Gastroesophageal sphincter (tissue), 4 donors: ENCODE measurements at regions not wholly inside any gene's neighbourhood (a gene's known extent, or its start where the extent isn't known, plus 50 kb on each side); places are given as distances from the start of the nearest gene placed in this dataset.

Experiments used
- ATAC-seq: fragments of 150-250 bp; one replicate; pipeline ENCODE4 v1.9.1; 2016; ENCODE audit warnings: mild to moderate bottlenecking, moderate library complexity
- H3K27ac ChIP-seq, 4 donors: fragments of 200-600 bp; sonication (generic) in 3 of 4; 1 replicate in 3 of 4; 2 replicates in 1 of 4; pipeline ENCODE4 v1.5.1; 2016 to 2019
- H3K27me3 ChIP-seq: fragments of 200-600 bp; sonication (generic); one replicate; pipeline ENCODE4 v1.5.1; 2019
- H3K36me3 ChIP-seq, 2 donors: fragments of 200-600 bp; sonication (generic); one replicate each; pipeline ENCODE4 v1.5.1; 2019; ENCODE audit warnings: control low read depth in 1 of 2
- H3K4me1 ChIP-seq, 3 donors: fragments of 200-600 bp; sonication (generic); 1 replicate in 2 of 3; 2 replicates in 1 of 3; pipeline ENCODE4 v1.5.1; 2016 to 2019; ENCODE audit warnings: control low read depth in 2 of 3
- H3K4me3 ChIP-seq, 2 donors: fragments of 200-600 bp; sonication (generic); one replicate each; pipeline ENCODE4 v1.5.1; 2019; ENCODE audit warnings: mild to moderate bottlenecking in 1 of 2, moderate library complexity in 1 of 2
- H3K9me3 ChIP-seq, 3 donors: fragments of 200-600 bp; sonication (generic); one replicate each; pipeline ENCODE4 v1.5.1; 2017 to 2019; ENCODE audit warnings: control low read depth in 2 of 3
- EP300 ChIP-seq: sonication (generic); formaldehyde crosslinking; IDR thresholded peaks from one replicate; pipeline ENCODE4 v1.6.1; 2017; ENCODE audit warnings: antibody characterized with exemption, mild to moderate bottlenecking
- POLR2A ChIP-seq, 2 donors: fragments of 450-650 bp; IDR thresholded peaks; one replicate each; pipeline ENCODE4 v1.6.1; 2017; ENCODE audit warnings: antibody characterized with exemption in 2 of 2, mild to moderate bottlenecking in 2 of 2, moderate library complexity in 1 of 2
- POLR2AphosphoS5 ChIP-seq: sonication (generic); formaldehyde crosslinking; IDR thresholded peaks from one replicate; pipeline ENCODE4 v1.6.1; 2017; ENCODE audit warnings: antibody characterized with exemption
- WGBS, 2 donors: methylation state at CpG; one replicate each; pipeline ENCODE4 v1.1.5; 2018; ENCODE audit warnings: low coverage in 1 of 2; 5-methylcytosine and 5-hydroxymethylcytosine counted together
- TF ChIP-seq, protein P1 (sequence below), 4 experiments: fragments of 200-600 bp in 2 of 4; fragments of 450-650 bp in 2 of 4; sonication (generic) in 1 of 4; IDR thresholded peaks; one replicate each; pipeline ENCODE4 v1.5.1; 2017 to 2019; ENCODE audit warnings: antibody characterized with exemption in 4 of 4, mild to moderate bottlenecking in 2 of 4, moderate library complexity in 2 of 4

DNA sequence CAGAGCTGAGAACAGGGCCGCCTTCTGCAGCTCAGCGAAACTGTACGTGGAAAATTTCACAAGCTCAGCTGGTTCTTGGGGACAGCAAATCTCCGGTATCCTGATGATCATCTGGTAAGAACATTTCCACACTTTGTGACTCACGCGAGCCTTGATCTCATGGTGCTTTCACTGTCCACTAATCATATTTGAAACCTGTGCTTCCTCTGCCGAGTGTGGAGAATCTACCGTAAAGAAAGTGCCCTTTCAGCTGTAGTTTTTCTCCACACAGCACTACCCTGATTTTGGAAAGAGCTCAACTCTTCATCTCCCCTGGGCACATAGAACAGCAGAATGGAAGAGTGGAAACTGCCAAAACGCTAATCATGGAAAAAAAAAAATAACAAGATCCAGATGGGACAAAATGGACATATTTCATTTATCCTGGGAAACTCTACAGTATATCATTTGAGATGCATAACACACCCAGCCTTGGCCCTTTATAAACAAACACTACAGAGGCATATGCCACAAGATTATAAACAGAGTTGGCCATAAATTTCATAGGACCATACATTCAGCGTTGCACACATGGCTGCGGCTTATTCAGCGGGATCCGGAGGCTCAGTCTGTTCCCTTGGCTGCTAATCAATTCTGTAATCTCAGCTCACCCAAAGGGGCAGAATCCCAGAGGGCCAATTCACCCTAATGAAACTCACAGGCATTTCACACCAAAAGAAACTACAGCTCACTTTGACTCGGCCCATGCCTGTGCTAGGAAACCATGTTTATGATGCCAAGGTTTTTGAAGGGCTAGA, 434.5 kb downstream of the HDGFL1 start:
- Histone ChIP-seq H3K27ac (no peak overlapping the region), H3K4me1 (no peaks in the 10 kb centered on the region), H3K9me3 (no peaks in the 10 kb centered on the region), H3K36me3 (no peaks in the 10 kb centered on the region), H3K27me3 (no peaks in the 10 kb centered on the region), H3K4me3 (no peak overlapping the region)
- TF ChIP-seq EP300 (no peak), POLR2AphosphoS5 (peak; percentile 75)
- peak; percentile 50 for ATAC-seq
- 58 to 79% methylated on average over 5 to 8 of the region's 14 CpGs for WGBS, 2 donors

GRCh38 chr6:23006656-23007055, 437.3 kb downstream of the HDGFL1 start:
- ATAC-seq, result no peak
- TF ChIP-seq, protein P1, sequence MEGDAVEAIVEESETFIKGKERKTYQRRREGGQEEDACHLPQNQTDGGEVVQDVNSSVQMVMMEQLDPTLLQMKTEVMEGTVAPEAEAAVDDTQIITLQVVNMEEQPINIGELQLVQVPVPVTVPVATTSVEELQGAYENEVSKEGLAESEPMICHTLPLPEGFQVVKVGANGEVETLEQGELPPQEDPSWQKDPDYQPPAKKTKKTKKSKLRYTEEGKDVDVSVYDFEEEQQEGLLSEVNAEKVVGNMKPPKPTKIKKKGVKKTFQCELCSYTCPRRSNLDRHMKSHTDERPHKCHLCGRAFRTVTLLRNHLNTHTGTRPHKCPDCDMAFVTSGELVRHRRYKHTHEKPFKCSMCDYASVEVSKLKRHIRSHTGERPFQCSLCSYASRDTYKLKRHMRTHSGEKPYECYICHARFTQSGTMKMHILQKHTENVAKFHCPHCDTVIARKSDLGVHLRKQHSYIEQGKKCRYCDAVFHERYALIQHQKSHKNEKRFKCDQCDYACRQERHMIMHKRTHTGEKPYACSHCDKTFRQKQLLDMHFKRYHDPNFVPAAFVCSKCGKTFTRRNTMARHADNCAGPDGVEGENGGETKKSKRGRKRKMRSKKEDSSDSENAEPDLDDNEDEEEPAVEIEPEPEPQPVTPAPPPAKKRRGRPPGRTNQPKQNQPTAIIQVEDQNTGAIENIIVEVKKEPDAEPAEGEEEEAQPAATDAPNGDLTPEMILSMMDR (IDR thresholded peaks at IDR 0.05), result no peak
- TF ChIP-seq POLR2A (IDR thresholded peaks at IDR 0.05) (no peak), EP300 (no peak), POLR2AphosphoS5 (no peak)
- Histone ChIP-seq H3K27ac (no peak overlapping the region), H3K9me3 (no peaks in the 10 kb centered on the region), H3K4me3 (no peak overlapping the region), H3K36me3 (no peaks in the 10 kb centered on the region), H3K4me1 (no peaks in the 10 kb centered on the region), H3K27me3 (no peaks in the 10 kb centered on the region)
- WGBS, 2 donors, result 0 to 27% methylated on average over 1 of the region's 1 CpG

DNA sequence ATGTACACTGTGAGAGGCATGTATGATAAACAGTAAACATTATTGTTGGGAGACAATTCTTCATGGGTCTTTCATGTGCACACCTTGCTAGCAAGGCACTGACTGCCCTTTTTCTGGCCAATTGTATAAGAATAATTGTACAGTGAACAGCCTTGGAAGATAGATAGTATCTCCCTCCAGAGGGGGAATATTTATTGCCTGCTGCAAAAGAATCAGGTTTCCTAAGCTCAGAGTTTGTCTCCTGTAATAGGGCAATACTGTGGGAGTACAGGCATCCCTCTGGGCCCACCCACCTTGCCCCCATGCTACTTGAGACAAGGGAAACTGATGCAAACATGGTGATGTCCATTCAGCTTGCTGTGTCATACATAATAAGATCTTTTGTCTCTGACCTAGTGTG, 442.2 kb downstream of the HDGFL1 start:
- no peak for ATAC-seq
- no peak overlapping the region for H3K4me3 ChIP-seq
- no peaks in the 10 kb centered on the region for H3K4me1 ChIP-seq
- H3K27me3 ChIP-seq, result no peaks in the 10 kb centered on the region
- no peak overlapping the region for H3K27ac ChIP-seq
- TF ChIP-seq POLR2A (IDR thresholded peaks at IDR 0.05) (no peak), EP300 (no peak), POLR2AphosphoS5 (no peak)
- TF ChIP-seq, protein P1 (IDR thresholded peaks at IDR 0.05), result no peak
- H3K9me3 ChIP-seq, result no peaks in the 10 kb centered on the region
- H3K36me3 ChIP-seq, result no peaks in the 10 kb centered on the region

DNA sequence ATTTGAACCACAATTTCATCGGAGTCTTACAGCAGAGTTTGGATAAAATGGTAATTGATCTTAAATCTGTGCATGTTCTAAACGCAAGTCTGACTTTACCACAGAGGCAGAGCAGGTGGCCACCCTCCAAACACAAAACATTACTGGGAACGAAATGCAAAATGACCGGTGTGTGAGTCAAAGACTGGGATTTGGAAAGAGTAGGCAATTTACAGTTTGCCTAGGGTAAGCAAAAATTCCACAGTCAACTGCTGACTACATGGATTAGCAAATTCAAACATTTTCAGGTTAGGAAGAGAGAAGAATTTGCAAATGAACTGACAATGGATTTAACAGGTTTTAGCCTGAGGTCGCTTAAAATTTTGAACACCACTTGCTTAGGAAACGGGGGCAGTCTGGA, 444.4 kb downstream of the HDGFL1 start:
- TF ChIP-seq POLR2A (IDR thresholded peaks at IDR 0.05) (no peak), EP300 (no peak), POLR2AphosphoS5 (no peak)
- TF ChIP-seq, protein P1 (IDR thresholded peaks at IDR 0.05), result no peak
- Histone ChIP-seq H3K4me3 (no peak overlapping the region), H3K27ac (no peak overlapping the region), H3K36me3 (no peaks in the 10 kb centered on the region), H3K9me3 (no peaks in the 10 kb centered on the region), H3K4me1 (no peaks in the 10 kb centered on the region), H3K27me3 (no peaks in the 10 kb centered on the region)
- 49 to 72% methylated on average over 2 to 6 of the region's 6 CpGs for WGBS, 2 donors
- no peak for ATAC-seq

- ATAC-seq, result no peak
- Histone ChIP-seq H3K27ac (no peak overlapping the region), H3K27me3 (no peaks in the 10 kb centered on the region), H3K4me1 (no peaks in the 10 kb centered on the region), H3K4me3 (no peak overlapping the region), H3K9me3 (no peaks in the 10 kb centered on the region), H3K36me3 (no peaks in the 10 kb centered on the region)
- WGBS, 2 donors, result 47 to 59% methylated on average over 2 of the region's 2 CpGs
- TF ChIP-seq POLR2AphosphoS5, result no peak
- TF ChIP-seq EP300, result no peak
Measured at GRCh38 chr6:23016696-23017095, 447.3 kb downstream of the HDGFL1 start.

- Histone ChIP-seq H3K36me3 (no peaks in the 10 kb centered on the region), H3K4me1 (no peaks in the 10 kb centered on the region), H3K27me3 (no peaks in the 10 kb centered on the region), H3K27ac (no peak overlapping the region), H3K4me3 (no peak overlapping the region), H3K9me3 (no peaks in the 10 kb centered on the region)
- TF ChIP-seq POLR2A (IDR thresholded peaks at IDR 0.05), result no peak
- TF ChIP-seq EP300, result no peak
- TF ChIP-seq, protein P1 (IDR thresholded peaks at IDR 0.05), result no peak
- no peak for TF ChIP-seq POLR2AphosphoS5
- no peak for ATAC-seq
Measured at GRCh38 chr6:23021487-23021886, 452.1 kb downstream of the HDGFL1 start.
